ENCODE measurements at regions not wholly inside any gene's neighbourhood (a gene's known extent, or its start where the extent isn't known, plus 50 kb on each side); places are given as distances from the start of the nearest gene placed in this dataset.

DNA sequence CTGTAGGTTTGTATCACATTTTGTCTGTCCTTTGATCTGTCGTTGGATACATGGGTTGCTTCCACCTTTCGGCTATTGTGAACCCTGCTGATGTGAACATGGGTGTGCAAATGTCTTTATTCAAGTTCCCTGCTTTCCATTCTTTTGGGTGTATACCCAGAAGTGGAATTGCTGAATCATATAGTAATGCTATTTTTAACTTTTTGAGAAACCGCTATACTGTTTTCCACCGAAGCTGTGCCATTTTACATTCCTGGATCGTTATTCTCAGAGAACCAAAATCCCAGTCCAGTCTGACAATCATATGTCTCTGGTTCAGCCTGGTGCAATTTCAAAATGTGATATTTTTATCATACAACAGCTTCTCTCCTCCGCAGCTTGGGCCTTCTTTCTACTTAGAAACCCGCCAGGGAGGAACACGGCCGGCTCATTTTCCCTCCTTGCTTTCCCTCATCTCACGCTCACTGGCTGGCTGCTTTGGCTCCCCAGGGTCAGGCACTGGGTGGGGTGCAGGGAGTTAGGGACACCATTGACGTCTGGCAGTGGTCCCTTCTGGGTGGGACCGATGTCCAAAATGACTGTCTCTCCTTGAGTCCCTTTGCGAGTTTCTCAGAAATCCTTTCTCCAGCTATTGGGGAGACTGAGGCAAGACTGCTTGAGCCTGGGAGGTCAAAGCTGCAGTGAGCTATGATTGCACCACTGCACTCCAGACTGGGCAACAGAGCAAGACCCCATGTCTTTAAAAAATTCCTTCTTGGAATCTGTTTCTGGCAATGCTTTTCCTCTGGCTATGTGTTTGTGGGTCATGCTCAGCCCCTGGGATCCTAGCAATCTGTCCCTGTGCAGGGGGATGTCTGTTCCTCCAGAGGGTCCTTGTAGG lies 73.5 kb upstream of the AKT3 start:
- no peak overlapping the region for H3K4me3 ChIP-seq (replicated peaks in 1 of 3; ENCODE audit: insufficient read depth in 1 of 3, low read depth in 2 of 3, low read length in 3 of 3)
- H3K4me2 ChIP-seq (ENCODE audit: low read depth, low read length), result no peak overlapping the region
- no peaks in the 10 kb centered on the region for H3K79me2 ChIP-seq (ENCODE audit: insufficient read depth, low read length)
- FAIRE-seq, result no peak
- ATAC-seq, result no peak
- POLR2A ChIA-PET, result no interaction called here
- no peaks in the 10 kb centered on the region for H3K4me1 ChIP-seq (ENCODE audit: insufficient read depth, low read length)
- H2AFZ ChIP-seq (ENCODE audit: low read length), result no peak overlapping the region
- H4K20me1 ChIP-seq (ENCODE audit: insufficient read depth, low read length), result no peaks in the 10 kb centered on the region
- CTCF ChIA-PET (ENCODE audit: low intra/inter-chr PET ratio, low total read pairs), result no interaction called here
- H3K36me3 ChIP-seq (replicated peaks in 1 of 2; ENCODE audit: control insufficient read depth in 1 of 2, insufficient read depth in 2 of 2, low read length in 2 of 2), result no peaks in the 10 kb centered on the region
- in situ Hi-C loops (cut with HindIII; ENCODE audit: extremely low pct_ligation_motif_present, low pct_unique_long_range_greater_than_20kb) (no loop called here), intact Hi-C loops (cut with micrococcal nuclease; ENCODE audit: unreplicated experiment) (no loop called here)
- 46% methylated on average over 13 of the region's 13 CpGs for WGBS (ENCODE audit: low lambda C conversion rate)
- TF ChIP-seq ZNF234 (CRISPR knock-in tag; conservative IDR thresholded peaks at IDR 0.05) (no peak), MTERF4 (CRISPR knock-in tag; IDR thresholded peaks at IDR 0.05) (no peak), NONO (IDR thresholded peaks at IDR 0.05) (no peak), NONO (CRISPR knock-in tag; conservative IDR thresholded peaks at IDR 0.05) (no peak), KAT8 (CRISPR knock-in tag; IDR thresholded peaks at IDR 0.05) (no peak), SNAPC2 (CRISPR knock-in tag; IDR thresholded peaks at IDR 0.05) (no peak)
- TF ChIP-seq, protein P1, sequence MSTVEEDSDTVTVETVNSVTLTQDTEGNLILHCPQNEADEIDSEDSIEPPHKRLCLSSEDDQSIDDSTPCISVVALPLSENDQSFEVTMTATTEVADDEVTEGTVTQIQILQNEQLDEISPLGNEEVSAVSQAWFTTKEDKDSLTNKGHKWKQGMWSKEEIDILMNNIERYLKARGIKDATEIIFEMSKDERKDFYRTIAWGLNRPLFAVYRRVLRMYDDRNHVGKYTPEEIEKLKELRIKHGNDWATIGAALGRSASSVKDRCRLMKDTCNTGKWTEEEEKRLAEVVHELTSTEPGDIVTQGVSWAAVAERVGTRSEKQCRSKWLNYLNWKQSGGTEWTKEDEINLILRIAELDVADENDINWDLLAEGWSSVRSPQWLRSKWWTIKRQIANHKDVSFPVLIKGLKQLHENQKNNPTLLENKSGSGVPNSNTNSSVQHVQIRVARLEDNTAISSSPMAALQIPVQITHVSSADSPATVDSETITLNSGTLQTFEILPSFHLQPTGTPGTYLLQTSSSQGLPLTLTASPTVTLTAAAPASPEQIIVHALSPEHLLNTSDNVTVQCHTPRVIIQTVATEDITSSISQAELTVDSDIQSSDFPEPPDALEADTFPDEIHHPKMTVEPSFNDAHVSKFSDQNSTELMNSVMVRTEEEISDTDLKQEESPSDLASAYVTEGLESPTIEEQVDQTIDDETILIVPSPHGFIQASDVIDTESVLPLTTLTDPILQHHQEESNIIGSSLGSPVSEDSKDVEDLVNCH (CRISPR knock-in tag; IDR thresholded peaks at IDR 0.05), result no peak
- no TSS peak for BruUV-seq (replicated peaks)
- H3K27me3 ChIP-seq (ENCODE audit: control insufficient read depth in 1 of 2, insufficient read depth in 2 of 2, low read length in 2 of 2), result peaks cover 0 to 25% of the 10 kb centered on the region in 2 experiments; a peak in 4 of 5 replicates
- no peak overlapping the region for H3K9ac ChIP-seq (ENCODE audit: insufficient read depth, low read depth, low read length)
- no peaks in the 10 kb centered on the region for H3K9me3 ChIP-seq (ENCODE audit: low read length)
- no peak for DNase-seq (ENCODE audit: low spot score)
- H3K27ac ChIP-seq (ENCODE audit: extremely low read length, insufficient read depth, low read length), result no peak overlapping the region

Data from HepG2 (cell line).